ENCODE measurements at regions not wholly inside any gene's neighbourhood (a gene's known extent, or its start where the extent isn't known, plus 50 kb on each side); places are given as distances from the start of the nearest gene placed in this dataset.

- peak; percentile 27 for DNase-seq (ENCODE audit: low read depth)
These were observed 514.3 kb upstream of the ADARB2 start for GRCh38 chr10:2251631-2252030.

- peak; percentile 53 for DNase-seq (ENCODE audit: low read depth)
These were observed 509.4 kb upstream of the ADARB2 start for GRCh38 chr10:2246747-2247146.

- no peak for DNase-seq (ENCODE audit: low read depth)
These were observed 508.3 kb upstream of the ADARB2 start for GRCh38 chr10:2245580-2245979.

DNA sequence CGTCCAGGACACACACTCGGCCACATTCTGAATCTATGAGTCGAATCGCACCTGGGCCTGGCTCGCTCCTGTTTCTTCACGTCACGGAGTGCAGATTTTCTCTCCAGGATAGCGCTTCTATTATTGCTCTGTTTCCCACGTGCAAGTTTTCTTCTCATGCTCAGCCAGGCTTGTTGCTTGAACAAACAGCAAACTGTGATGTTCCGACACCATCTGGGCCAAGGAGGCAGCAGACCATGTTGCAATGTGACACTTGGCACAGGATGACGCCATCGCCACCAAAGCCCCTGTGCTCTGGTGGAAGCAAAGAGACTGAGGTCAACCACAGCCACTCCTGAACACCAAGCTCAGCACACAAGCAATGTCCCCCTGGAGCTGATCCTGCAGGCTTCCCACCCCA is 507.1 kb upstream of the ADARB2 start:
- DNase-seq (ENCODE audit: low read depth) = no peak

DNA sequence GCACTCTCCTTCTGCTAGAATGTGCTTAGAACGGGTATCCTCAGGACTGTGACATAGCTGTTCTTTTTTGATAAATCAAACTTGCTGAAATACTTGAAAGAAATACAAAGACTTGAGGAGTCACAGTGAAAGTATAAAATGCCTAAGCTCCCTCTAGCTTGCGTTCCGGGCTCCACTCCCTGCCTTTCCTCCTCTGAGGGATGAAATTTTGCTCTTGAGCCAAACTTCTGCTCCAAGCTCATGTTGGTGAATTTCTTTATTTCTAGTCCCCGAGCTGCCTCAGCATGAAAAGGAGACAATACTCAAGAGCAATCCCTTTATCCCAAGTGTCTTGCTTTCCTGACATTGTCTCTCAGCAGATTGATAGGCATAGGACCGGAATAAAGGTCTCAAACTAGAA is 499.6 kb upstream of the ADARB2 start:
- no peak for DNase-seq (ENCODE audit: low read depth)

GRCh38 chr10:2232479-2232878 is 495.2 kb upstream of the ADARB2 start:
- no peak for DNase-seq (ENCODE audit: low read depth)

- no peak for DNase-seq (ENCODE audit: low read depth)
These were observed 493.2 kb upstream of the ADARB2 start for GRCh38 chr10:2230478-2230877.

- no peak for DNase-seq (ENCODE audit: low read depth)
These were observed 491.1 kb upstream of the ADARB2 start for GRCh38 chr10:2228320-2228901.

DNA sequence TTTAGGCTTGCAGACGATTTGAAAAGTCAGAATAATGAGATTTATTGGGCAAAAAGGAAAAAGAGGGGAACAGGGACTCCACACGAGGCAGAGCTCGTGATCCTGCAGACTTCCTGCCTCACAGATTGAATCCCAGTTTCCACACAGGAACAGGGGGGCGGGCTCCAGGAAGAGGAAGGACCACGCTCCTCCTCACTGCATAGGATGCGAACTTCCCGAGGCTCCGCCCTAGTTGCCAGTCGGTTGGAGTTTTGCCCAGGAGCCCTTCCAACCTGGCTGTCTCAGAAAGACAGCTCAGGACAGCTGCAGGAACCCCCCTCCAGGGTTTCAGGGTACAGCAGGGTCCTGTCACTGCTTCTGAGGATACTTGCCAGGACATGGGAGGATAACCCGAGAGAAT is 488.3 kb upstream of the ADARB2 start:
- peak; percentile 85 for DNase-seq (ENCODE audit: low read depth)

DNA sequence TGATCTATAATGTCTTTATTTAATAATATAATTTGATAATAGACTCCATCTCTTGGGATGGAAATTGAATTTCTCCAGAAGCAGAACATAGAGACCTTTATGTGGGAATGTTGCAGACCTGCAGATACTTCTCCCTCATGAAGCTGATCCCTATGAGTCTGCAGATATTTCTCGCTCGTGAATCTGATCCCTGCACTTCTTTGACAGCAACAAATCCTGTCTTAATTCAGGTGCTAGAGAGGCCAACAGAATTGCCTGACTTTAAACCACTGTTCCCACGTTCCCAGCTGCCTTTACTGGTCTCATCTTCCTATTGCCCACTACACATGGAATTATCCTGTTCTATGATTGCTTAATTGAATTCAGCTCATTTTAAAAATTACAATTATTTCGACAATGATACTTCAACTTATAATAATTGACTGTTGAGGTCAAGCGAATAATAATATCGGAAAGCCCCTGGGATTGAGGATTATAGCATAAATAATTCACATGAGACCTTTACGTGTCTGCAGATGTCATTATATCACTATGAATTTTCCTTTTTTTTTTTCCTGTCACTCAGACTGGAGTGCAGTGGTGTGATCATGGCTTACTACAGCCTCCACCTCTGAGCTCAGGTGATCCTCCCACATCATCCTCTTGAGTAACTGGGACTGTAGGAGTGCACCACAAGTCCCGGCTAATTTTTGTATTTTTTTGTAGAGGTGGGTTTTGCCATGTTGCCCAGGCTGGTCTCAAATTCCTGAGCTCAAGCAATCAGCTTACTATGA is 486.4 kb upstream of the ADARB2 start:
- no peak for DNase-seq (ENCODE audit: low read depth)

DNA sequence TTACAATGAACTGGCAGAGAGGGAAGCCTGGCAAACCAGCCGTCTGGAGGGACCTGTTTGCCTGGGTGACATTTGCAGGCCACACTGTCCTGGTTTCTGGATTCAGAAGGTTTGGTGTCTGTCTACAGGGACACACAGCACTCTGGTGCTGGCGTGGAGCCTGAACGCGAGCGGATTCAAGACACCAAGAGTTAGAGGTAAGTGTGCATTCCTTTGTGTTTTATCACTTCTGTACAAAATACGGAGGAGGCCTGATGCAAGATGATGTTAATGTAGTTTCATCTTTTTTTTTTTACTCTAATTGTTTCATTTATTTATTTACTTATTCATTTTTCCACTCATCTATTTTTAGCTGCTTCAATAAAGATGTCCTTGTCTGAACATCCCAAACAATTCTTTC is 485.3 kb upstream of the ADARB2 start:
- DNase-seq (ENCODE audit: low read depth) = no peak

- peak; percentile 87 for DNase-seq (ENCODE audit: low read depth)
These were observed 477.5 kb upstream of the ADARB2 start for GRCh38 chr10:2214805-2215204.

GRCh38 chr10:2214092-2214491 is 476.8 kb upstream of the ADARB2 start:
- DNase-seq (ENCODE audit: low read depth) = peak; percentile 94

DNA sequence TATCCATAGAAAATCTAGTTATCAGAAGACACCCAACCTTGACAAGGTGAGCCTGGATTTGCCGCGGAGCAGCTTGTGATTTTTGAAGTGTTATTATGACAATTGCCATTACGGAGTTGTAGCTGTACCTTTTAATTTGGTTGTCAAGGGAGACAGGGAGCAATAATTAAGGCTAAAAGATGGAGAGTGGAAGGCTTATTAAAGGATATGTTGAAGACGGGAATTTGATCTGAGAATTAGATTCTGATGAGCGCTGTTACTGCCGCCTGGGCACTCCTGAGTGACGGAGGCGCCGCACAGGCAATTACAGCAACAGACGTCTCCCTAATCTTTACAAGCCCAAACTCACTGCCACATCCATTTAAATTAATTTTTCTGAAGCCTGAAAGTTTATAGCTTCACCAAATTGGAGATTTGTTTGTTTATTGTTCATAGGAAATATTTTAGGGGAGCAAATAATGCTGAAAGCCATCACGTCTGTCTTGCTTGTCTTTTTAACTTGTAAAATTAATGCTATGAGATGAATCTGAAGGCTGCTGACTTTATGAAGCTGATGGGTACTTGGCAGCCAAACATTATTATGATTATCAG is 475.0 kb upstream of the ADARB2 start:
- DNase-seq (ENCODE audit: low read depth) = no peak

- no peak for DNase-seq (ENCODE audit: low read depth)
These were observed 472.8 kb upstream of the ADARB2 start for GRCh38 chr10:2210088-2210487.

DNA sequence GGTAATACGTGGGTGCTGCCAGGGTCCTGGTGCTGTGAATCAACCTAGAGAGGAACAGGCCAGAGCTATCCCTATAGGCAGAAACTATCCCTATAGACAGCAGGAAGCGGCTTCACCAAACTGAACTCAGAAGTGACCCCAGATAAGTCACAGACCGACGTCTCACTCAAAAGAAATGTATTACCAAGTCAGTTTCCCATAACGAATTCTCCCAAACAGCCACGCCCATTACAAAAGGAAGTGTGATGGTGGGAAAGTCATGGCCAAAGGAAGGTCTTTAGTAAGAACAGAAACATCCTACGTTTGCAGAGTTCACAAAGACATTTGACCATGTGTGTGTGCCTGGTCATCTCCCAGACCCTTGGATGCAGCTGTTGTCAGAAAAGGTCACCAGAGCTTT is 470.8 kb upstream of the ADARB2 start:
- DNase-seq (ENCODE audit: low read depth) = peak; percentile 70

GRCh38 chr10:2207246-2207922 is 470.1 kb upstream of the ADARB2 start:
- DNase-seq (ENCODE audit: low read depth) = peak; percentile 88

DNA sequence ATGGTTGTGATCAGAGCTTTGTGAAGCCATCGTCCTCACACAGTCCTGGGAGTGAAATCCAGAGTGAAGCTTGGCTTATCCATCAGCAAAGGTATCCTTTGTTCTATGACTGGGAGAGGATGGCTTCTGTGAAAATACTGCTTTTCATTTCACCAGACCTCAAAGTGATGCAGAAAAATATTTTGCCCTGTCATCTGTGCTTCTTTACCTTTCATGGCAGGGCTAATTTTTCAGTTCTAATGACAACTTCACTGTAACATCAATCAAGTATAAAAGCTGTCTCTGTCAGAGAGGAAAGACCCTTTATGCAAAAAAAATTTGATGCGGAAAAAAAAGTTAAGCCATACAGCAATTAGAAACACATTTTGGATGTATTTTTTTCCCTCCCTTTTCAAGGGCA is 468.1 kb upstream of the ADARB2 start:
- no peak for DNase-seq (ENCODE audit: low read depth)

DNA sequence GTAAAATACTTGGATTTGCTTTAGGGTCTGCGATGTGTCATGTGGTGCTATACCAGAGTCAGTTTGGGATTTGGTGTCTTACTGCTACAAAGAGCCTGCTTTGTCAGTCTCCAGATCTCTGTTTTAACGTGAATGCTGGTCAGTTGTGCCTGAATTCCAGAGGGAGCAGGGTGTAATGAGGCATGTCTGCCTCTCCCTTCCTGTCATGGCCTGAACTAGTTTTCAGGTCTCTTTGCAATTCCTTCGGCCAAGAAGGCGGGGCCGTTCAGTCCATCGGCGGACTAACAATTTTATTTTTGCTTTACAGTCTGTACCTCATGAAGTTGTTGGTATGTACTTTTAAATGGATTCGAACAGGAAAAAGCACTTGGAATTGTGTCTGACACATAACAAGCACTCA is 465.1 kb upstream of the ADARB2 start:
- DNase-seq (ENCODE audit: low read depth) = peak; percentile 39

- no peak for DNase-seq (ENCODE audit: low read depth)
These were observed 464.3 kb upstream of the ADARB2 start for GRCh38 chr10:2201534-2202099.

DNA sequence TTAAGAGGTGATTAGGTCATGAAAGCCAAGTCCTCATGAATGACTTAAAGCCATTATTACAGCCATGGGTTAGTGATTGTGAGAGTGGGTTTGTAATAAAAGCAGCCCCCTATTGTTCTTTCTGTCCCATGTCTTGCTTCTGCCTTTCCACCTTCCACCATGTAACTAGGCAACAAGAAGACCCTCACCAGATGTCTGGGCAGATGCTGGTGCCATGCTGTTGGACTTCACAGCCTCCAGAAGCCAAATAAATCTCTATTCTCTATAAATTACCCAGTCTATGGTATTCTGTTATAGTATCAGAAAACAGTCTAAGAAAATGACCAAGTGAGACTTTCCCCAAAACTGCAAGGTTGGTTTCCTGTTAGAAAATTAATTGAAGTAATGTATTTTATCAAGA is 460.3 kb upstream of the ADARB2 start:
- DNase-seq (ENCODE audit: low read depth) = no peak

GRCh38 chr10:2196272-2196671 is 458.9 kb upstream of the ADARB2 start:
- DNase-seq (ENCODE audit: low read depth) = no peak
